GM18867 (cell line): ENCODE measurements at regions not wholly inside any gene's neighbourhood (a gene's known extent, or its start where the extent isn't known, plus 50 kb on each side); places are given as distances from the start of the nearest gene placed in this dataset.
"Not testable (repeated sequence)": the region's sequence is repeated elsewhere in the genome, so short reads cannot be mapped to it uniquely, and the experiment has no call there.

Source experiments
- ATAC-seq: cut with Tn5 transposase; IDR thresholded peaks from one replicate; pipeline ENCODE4 v1.9.1; 2021; ENCODE audit warnings: mild to moderate bottlenecking, moderate library complexity; ENCODE audit not compliant: unreplicated experiment

GRCh38 chr21:15562748-15563147 is 167.0 kb upstream of the USP25 start:
- no peak for ATAC-seq

- ATAC-seq, result no peak
Observed at GRCh38 chr21:15564907-15565306, 164.9 kb upstream of the USP25 start.

- ATAC-seq, result no peak
Observed at GRCh38 chr21:15566703-15567102, 163.1 kb upstream of the USP25 start.

GRCh38 chr21:15567191-15567590 is 162.6 kb upstream of the USP25 start:
- no peak for ATAC-seq

GRCh38 chr21:15568516-15568915 is 161.3 kb upstream of the USP25 start:
- no peak for ATAC-seq

GRCh38 chr21:15586752-15587427 is 142.9 kb upstream of the USP25 start:
- no peak for ATAC-seq

GRCh38 chr21:15592271-15592860 is 137.4 kb upstream of the USP25 start:
- ATAC-seq, result no peak

- ATAC-seq, result no peak
Observed at GRCh38 chr21:15592957-15593356, 136.8 kb upstream of the USP25 start.

- ATAC-seq, result no peak
Observed at GRCh38 chr21:15601390-15601789, 128.4 kb upstream of the USP25 start.

- ATAC-seq, result no peak
Observed at GRCh38 chr21:15604413-15604812, 125.4 kb upstream of the USP25 start.

GRCh38 chr21:15614766-15615165 is 115.0 kb upstream of the USP25 start:
- ATAC-seq, result no peak

GRCh38 chr21:15616864-15617574 is 112.8 kb upstream of the USP25 start:
- no peak for ATAC-seq

- ATAC-seq, result no peak
Observed at GRCh38 chr21:15617964-15618363, 111.8 kb upstream of the USP25 start.

- no peak for ATAC-seq
Observed at GRCh38 chr21:15620892-15621291, 108.9 kb upstream of the USP25 start.

- ATAC-seq, result no peak
Observed at GRCh38 chr21:15624646-15625045, 105.1 kb upstream of the USP25 start.

- no peak for ATAC-seq
Observed at GRCh38 chr21:15625363-15625762, 104.4 kb upstream of the USP25 start.

GRCh38 chr21:15626031-15626430 is 103.8 kb upstream of the USP25 start:
- ATAC-seq, result no peak

- no peak for ATAC-seq
Observed at GRCh38 chr21:15627011-15627410, 102.8 kb upstream of the USP25 start.

GRCh38 chr21:15627823-15628222 is 102.0 kb upstream of the USP25 start:
- ATAC-seq, result no peak

- no peak for ATAC-seq
Observed at GRCh38 chr21:15631342-15631741, 98.4 kb upstream of the USP25 start.

- not testable (repeated sequence) for ATAC-seq
Observed at GRCh38 chr21:15634541-15634940, 95.2 kb upstream of the USP25 start.

- no peak for ATAC-seq
Observed at GRCh38 chr21:15638856-15639549, 90.8 kb upstream of the USP25 start.
